HEK293T (cell line): ENCODE measurements at regions not wholly inside any gene's neighbourhood (a gene's known extent, or its start where the extent isn't known, plus 50 kb on each side); places are given as distances from the start of the nearest gene placed in this dataset.

Source experiments
- BHLHE40 ChIP-seq: fragments of 450-650 bp; IDR thresholded peaks from 2 replicates; pipeline ENCODE4 v1.6.1; 2016; ENCODE audit warnings: mild to moderate bottlenecking, moderate library complexity, borderline replicate concordance
- FOXK2 ChIP-seq: fragments of 450-650 bp; IDR thresholded peaks from 2 replicates; pipeline ENCODE4 v1.6.1; 2016; ENCODE audit warnings: mild to moderate bottlenecking
- FOXM1 ChIP-seq: fragments of 450-650 bp; IDR thresholded peaks from 2 replicates; pipeline ENCODE4 v1.6.1; 2017; ENCODE audit warnings: mild to moderate bottlenecking, borderline replicate concordance
- HDGF ChIP-seq: fragments of 450-650 bp; IDR thresholded peaks from 2 replicates; pipeline ENCODE4 v1.6.1; 2017; ENCODE audit warnings: antibody characterized with exemption, borderline replicate concordance
- NFRKB ChIP-seq: fragments of 450-650 bp; IDR thresholded peaks from 2 replicates; pipeline ENCODE4 v1.6.1; 2016; ENCODE audit warnings: mild to moderate bottlenecking, moderate library complexity
- SP1 ChIP-seq: fragments of 450-650 bp; IDR thresholded peaks from 2 replicates; pipeline ENCODE4 v1.6.1; 2017
- TARDBP ChIP-seq: fragments of 450-650 bp; IDR thresholded peaks from 2 replicates; pipeline ENCODE4 v1.6.1; 2016

DNA sequence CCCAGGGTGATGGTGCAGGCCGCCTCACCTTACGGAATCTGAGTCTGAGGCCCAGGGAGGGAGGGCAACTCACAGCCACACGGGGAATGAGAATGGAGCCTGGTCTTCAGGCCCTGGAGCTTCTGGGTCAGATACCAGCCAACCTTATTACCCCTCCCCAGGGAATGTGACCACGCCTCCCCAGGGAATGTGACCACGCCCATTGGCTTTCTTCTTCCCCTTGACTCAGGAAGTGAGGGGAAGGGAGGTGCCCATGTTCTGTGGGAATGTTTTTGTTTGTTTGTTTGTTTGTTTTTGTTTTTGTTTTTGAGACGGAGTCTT, 57.5 kb upstream of the RBFOX2 start:
- TF ChIP-seq TARDBP = no peak
- no peak for TF ChIP-seq NFRKB
- no peak for TF ChIP-seq SP1
- no peak for TF ChIP-seq BHLHE40
- no peak for TF ChIP-seq FOXK2
- TF ChIP-seq HDGF = no peak
- no peak for TF ChIP-seq FOXM1
